IPS DF 19.7 (cell line): ENCODE measurements at regions not wholly inside any gene's neighbourhood (a gene's known extent, or its start where the extent isn't known, plus 50 kb on each side); places are given as distances from the start of the nearest gene placed in this dataset.

Experiments
- DNase-seq: peaks from one replicate; pipeline ENCODE4 v3.0.0-alpha.2; 2013; ENCODE audit warnings: low read depth, low spot score

- no peak for DNase-seq
Observed at GRCh38 chr2:158006961-158007719, 94.5 kb upstream of the UPP2 start.

- no peak for DNase-seq
Observed at GRCh38 chr2:158004126-158004764, 97.4 kb upstream of the UPP2 start.

- no peak for DNase-seq
Observed at GRCh38 chr2:158002079-158002478, 99.6 kb upstream of the UPP2 start.

- DNase-seq = no peak
Observed at GRCh38 chr2:157996799-157997198, 104.9 kb upstream of the UPP2 start.

GRCh38 chr2:157995117-157995516 is 106.6 kb upstream of the UPP2 start:
- no peak for DNase-seq

GRCh38 chr2:157991932-157992331 is 109.7 kb upstream of the UPP2 start:
- no peak for DNase-seq

- no peak for DNase-seq
Observed at GRCh38 chr2:157990173-157990572, 111.5 kb upstream of the UPP2 start.

GRCh38 chr2:157989227-157989626 is 112.4 kb upstream of the UPP2 start:
- no peak for DNase-seq

GRCh38 chr2:157986761-157987160 is 110.6 kb upstream of the ACVR1 start:
- DNase-seq = no peak

GRCh38 chr2:157984866-157985265 is 108.7 kb upstream of the ACVR1 start:
- DNase-seq = no peak

- DNase-seq = no peak
Observed at GRCh38 chr2:157980020-157980419, 103.9 kb upstream of the ACVR1 start.

- DNase-seq = no peak
Observed at GRCh38 chr2:157971702-157972101, 95.6 kb upstream of the ACVR1 start.

- DNase-seq = no peak
Observed at GRCh38 chr2:157967856-157968255, 91.7 kb upstream of the ACVR1 start.

GRCh38 chr2:157959249-157959648 is 83.1 kb upstream of the ACVR1 start:
- no peak for DNase-seq

GRCh38 chr2:157957596-157957995 is 81.5 kb upstream of the ACVR1 start:
- no peak for DNase-seq

- no peak for DNase-seq
Observed at GRCh38 chr2:157952558-157952957, 76.4 kb upstream of the ACVR1 start.

- DNase-seq = no peak
Observed at GRCh38 chr2:157948856-157949255, 72.7 kb upstream of the ACVR1 start.

GRCh38 chr2:157946919-157947557 is 70.9 kb upstream of the ACVR1 start:
- DNase-seq = no peak

GRCh38 chr2:157940024-157940423 is 63.9 kb upstream of the ACVR1 start:
- no peak for DNase-seq

GRCh38 chr2:157938556-157938955 is 62.4 kb upstream of the ACVR1 start:
- no peak for DNase-seq

- DNase-seq = no peak
Observed at GRCh38 chr2:157936406-157936805, 60.3 kb upstream of the ACVR1 start.

GRCh38 chr2:157935378-157935906 is 59.3 kb upstream of the ACVR1 start:
- DNase-seq = no peak
